ENCODE measurements at regions not wholly inside any gene's neighbourhood (a gene's known extent, or its start where the extent isn't known, plus 50 kb on each side); places are given as distances from the start of the nearest gene placed in this dataset.
A peak's percentile ranks its signal among the peaks of the same experiment; 100 is the strongest.

DNA sequence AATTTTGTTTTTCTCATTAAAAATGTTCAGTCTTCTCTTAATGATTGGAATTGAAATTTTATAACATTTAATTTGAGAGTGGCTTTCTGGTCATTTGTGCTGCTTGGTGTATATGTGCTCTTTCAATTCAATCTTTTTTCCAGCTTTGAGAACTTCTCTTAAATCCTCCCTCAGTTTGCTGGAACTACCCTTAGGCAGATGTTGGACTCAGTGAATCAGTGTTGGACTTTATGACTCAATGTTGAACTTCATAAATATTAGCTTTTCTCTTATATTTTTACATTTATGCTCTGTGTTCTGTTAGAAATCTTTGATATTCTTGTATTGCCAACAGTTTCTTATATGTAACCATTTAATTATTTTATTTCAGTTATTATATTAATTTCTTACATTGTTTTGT, 935.5 kb upstream of the FBXO33 start:
- no peak for TF ChIP-seq ZFX (IDR thresholded peaks at IDR 0.05)
- TF ChIP-seq, protein P1, sequence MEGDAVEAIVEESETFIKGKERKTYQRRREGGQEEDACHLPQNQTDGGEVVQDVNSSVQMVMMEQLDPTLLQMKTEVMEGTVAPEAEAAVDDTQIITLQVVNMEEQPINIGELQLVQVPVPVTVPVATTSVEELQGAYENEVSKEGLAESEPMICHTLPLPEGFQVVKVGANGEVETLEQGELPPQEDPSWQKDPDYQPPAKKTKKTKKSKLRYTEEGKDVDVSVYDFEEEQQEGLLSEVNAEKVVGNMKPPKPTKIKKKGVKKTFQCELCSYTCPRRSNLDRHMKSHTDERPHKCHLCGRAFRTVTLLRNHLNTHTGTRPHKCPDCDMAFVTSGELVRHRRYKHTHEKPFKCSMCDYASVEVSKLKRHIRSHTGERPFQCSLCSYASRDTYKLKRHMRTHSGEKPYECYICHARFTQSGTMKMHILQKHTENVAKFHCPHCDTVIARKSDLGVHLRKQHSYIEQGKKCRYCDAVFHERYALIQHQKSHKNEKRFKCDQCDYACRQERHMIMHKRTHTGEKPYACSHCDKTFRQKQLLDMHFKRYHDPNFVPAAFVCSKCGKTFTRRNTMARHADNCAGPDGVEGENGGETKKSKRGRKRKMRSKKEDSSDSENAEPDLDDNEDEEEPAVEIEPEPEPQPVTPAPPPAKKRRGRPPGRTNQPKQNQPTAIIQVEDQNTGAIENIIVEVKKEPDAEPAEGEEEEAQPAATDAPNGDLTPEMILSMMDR (conservative IDR thresholded peaks at IDR 0.05): no peak
- no peak overlapping the region for H3K27ac ChIP-seq

DNA sequence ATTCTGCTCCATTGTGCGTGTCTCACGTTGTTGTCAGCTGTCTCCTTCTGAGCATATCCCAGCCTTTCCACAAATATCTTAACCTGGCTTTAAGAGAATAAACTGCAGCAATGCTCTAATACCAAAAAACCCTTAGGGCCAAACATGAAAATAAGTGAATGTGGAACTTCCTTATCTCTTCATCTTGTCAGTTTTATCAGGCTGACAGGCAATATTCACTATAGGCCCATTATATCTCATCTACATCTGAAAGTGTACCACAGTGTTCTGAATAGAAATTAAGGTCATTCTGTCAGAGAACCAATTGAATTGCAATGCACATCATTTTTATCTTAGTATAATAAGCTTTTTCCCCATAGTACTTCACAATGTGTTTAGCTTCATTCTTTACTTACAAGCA, 933.1 kb upstream of the FBXO33 start:
- no peak overlapping the region for H3K27ac ChIP-seq
- TF ChIP-seq ZFX (IDR thresholded peaks at IDR 0.05): no peak
- TF ChIP-seq, protein P1 (conservative IDR thresholded peaks at IDR 0.05): no peak

DNA sequence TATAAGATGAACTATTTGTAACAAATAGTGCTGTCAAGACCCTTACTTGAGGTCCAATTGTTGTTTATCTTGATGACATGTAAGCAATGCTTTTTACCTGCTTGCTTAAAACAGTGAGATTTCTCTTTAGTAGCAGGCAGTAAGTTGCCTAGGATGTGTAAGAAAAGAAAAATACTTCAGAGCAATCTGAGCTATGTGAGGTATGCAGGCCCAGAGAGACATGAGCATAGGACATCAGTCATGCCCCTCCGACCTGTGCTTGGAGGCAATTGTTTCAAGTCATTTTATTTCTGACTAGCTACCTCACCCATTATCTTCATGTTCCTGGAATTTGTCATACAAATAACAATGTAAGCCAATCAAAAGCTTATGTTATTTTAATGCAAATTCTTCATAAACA, 930.6 kb upstream of the FBXO33 start:
- TF ChIP-seq, protein P1 (conservative IDR thresholded peaks at IDR 0.05): no peak
- no peak for TF ChIP-seq ZFX (IDR thresholded peaks at IDR 0.05)
- no peak overlapping the region for H3K27ac ChIP-seq

DNA sequence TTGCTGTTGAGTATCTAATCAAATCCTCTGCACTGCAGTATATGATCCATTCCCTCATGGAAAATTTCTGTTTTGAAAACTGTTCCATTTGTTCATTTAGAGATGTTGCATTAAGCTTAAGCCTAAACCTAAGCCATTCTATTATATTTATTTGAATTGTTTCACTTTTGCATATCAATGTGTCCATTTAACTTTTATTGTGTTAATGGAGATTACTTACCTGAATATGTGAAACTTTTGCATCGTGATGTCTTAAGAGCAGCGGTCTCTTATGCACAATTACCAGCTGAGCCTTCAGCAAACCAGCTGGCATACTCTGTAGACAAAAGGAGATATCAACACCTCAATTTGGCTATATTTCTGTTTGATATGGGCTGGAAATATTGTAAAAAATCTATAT, 922.5 kb upstream of the FBXO33 start:
- no peak overlapping the region for H3K27ac ChIP-seq
- TF ChIP-seq, protein P1 (conservative IDR thresholded peaks at IDR 0.05): no peak
- no peak for TF ChIP-seq ZFX (IDR thresholded peaks at IDR 0.05)

DNA sequence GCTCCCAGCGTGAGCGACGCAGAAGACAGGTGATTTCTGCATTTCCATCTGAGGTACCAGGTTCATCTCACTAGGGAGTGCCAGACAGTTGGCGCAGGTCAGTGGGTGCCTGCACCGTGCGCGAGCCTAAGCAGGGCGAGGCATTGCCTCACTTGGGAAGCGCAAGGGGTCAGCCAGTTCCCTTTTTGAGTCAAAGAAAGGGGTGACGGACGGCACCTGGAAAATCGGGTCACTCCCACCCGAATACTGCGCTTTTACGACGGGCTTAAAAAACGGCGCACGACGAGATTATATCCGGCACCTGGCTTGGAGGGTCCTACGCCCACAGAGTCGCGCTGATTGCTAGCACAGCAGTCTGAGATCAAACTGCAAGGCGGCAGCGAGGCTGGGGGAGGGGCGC, 915.9 kb upstream of the FBXO33 start:
- peak overlapping the region; percentile 74 for H3K27ac ChIP-seq

DNA sequence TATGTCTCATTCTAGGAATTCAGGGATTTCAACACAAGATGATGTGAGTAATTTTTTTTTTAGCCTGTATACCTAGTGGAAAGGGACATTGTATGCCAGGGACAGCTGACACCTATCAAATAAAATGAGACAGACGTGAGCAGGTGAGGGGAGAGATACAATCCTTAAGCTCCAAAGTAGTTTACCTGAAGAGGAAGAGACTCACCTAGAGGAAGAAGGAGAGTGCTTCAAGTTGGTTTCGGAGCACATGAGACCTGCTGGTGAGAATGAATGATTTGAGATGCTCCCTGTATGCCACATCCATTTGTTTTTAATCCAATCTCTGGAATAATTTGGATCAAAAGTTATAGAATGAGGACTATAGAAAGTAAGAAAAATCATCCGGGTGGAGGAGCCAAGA, 915.4 kb upstream of the FBXO33 start:
- peak overlapping the region; percentile 74 for H3K27ac ChIP-seq

DNA sequence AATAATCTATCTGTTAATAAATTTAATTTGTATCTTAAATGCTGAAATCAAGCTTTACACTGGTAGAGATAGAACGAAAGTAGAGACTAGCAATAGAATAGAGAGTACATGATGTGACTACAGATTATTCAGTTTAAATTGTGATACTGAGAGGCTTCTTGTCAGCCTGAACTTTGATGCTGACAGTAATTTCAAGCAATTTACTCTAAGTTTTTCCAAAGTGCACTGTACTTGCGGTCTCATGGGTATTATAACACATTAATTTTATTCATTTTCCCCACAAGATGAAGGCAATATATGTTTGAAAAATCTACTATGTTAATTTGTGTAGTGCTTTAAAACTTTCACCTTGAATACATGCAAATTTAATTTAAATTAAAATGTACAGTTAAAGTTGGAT, 914.0 kb upstream of the FBXO33 start:
- H3K27ac ChIP-seq: no peak overlapping the region
- TF ChIP-seq, protein P1 (conservative IDR thresholded peaks at IDR 0.05): no peak
- no peak for TF ChIP-seq ZFX (IDR thresholded peaks at IDR 0.05)

More for the DNA sequence above, 915.4 kb upstream of the FBXO33 start:
- TF ChIP-seq, protein P1 (conservative IDR thresholded peaks at IDR 0.05): peak; percentile 13; the same call in 1 of the 2 replicates
- TF ChIP-seq ZFX (IDR thresholded peaks at IDR 0.05): no peak

DNA sequence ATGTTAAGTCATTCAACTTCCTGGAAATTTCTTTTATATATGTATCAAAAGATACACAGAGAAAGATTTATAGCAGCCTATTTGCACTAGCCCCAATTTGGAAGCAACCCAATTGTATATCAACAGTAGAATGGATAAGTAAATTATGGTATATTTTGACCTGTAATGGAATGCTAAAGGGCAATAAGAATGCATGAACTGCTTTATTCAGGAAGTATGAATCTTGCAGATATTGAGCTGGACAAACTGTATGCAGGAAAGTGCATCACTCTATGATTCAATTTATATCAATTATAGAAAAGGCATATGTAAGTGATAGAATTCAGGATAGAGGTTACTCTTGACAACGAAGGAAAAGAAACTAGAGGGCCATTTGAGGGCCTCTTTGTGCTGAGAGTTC, 913.1 kb upstream of the FBXO33 start:
- TF ChIP-seq ZFX (IDR thresholded peaks at IDR 0.05): no peak
- TF ChIP-seq, protein P1 (conservative IDR thresholded peaks at IDR 0.05): no peak
- H3K27ac ChIP-seq: no peak overlapping the region

All from C4-2B (cell line).